AG04450 (cell line): ENCODE measurements at regions not wholly inside any gene's neighbourhood (a gene's known extent, or its start where the extent isn't known, plus 50 kb on each side); places are given as distances from the start of the nearest gene placed in this dataset.

Experiments used
- CTCF ChIA-PET: fragments of 300-600, 350-600 bp; formaldehyde crosslinking; extraction: SDS; loops from one replicate; lab custom pipeline; 2022; ENCODE audit warnings: antibody characterized with exemption, inconsistent platforms; lab: Charles Lee
- POLR2A ChIA-PET: fragments of 350-600 bp; formaldehyde crosslinking; extraction: SDS; loops from one replicate; lab custom pipeline; 2021; ENCODE audit warnings: antibody characterized with exemption, inconsistent platforms; lab: Yijun Ruan, JAX
- DNase-seq: peaks from one replicate; pipeline ENCODE4 v3.0.0-alpha.2; 2011; ENCODE audit warnings: low read depth, low spot score
- H3K27ac ChIP-seq: one replicate; pipeline ENCODE4 v1.5.1; 2012; ENCODE audit warnings: low read depth, low read length, control low read depth
- H3K27me3 ChIP-seq: one replicate; pipeline ENCODE4 v1.6.0; 2012; ENCODE audit warnings: low read length; ENCODE audit not compliant: control insufficient read depth, insufficient read depth
- H3K4me3 ChIP-seq: 2 replicates; pipeline ENCODE4 v1.5.1; 2011; ENCODE audit warnings: mild to moderate bottlenecking, low read depth, low read length, control low read depth
- H3K9me3 ChIP-seq: 2 replicates; pipeline ENCODE4 v1.5.1; 2012; ENCODE audit warnings: low read length; ENCODE audit not compliant: control insufficient read depth, insufficient read depth
- CTCF ChIP-seq: IDR thresholded peaks from 2 replicates; pipeline ENCODE4 v1.5.1; 2011; ENCODE audit warnings: low read depth, low read length, control low read depth, inconsistent platforms

- Histone ChIP-seq H3K27me3 (peaks cover 8% of the 10 kb centered on the region), H3K4me3 (no peak overlapping the region), H3K9me3 (peaks cover 44% of the 10 kb centered on the region), H3K27ac (no peak overlapping the region)
- no peak for DNase-seq
- POLR2A ChIA-PET = no interaction called here
- CTCF ChIA-PET = no interaction called here
- no peak for TF ChIP-seq CTCF
Measured at GRCh38 chr7:386385-386784, 96.4 kb downstream of the FOXL3 start.

- H3K27ac ChIP-seq = no peak overlapping the region
- H3K9me3 ChIP-seq = peaks cover 53% of the 10 kb centered on the region
- H3K27me3 ChIP-seq = peaks cover 8% of the 10 kb centered on the region
- no peak for DNase-seq
- CTCF ChIA-PET = no interaction called here
- H3K4me3 ChIP-seq = no peak overlapping the region
- POLR2A ChIA-PET = no interaction called here
- TF ChIP-seq CTCF = no peak
Measured at GRCh38 chr7:387132-388022, 97.4 kb downstream of the FOXL3 start.

DNA sequence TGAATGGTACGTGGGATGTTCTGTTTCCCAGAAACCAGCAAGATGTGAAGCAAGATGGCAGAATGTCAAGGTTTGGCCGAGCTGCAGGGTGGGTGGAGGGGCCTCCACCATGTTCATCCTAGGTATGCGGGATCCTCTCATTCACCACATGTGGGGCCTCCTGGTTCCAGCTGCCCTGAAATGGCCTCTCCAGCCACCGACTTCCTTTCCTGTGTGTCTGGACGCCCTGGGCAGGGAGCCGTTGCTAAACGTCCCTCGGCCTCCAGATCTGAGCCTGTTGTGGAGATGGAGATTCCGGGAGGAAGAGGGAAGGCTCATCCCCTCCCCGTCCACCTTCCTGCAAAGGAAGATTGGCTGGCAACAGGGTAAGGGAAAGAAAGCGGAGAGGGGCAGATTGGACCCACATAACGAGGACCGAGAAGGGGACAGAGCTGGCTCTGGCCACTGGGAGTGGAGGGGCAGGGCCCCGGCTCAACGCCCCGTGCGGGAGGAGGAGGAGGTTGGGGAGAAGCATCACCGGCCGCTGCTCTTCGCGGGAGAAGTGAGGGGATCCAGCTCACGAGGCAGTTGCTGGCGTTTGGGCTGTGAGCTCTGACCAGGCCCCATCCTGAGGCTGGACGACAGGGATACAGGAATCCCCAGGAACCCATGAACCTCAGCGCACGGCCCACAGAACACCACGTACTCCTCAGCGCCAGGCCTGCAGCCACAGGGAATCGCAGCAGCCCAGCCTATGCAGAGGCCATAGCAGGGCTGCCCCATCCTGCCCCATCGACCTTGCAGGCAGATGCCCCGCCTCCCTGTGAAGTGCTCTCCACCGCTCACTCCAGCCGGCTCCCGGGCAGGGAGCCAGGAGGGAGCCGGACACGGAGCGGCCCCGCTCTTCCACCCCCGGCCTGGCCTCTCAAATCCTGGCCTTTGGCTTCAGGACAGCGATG is 98.3 kb downstream of the FOXL3 start:
- Histone ChIP-seq H3K27me3 (peaks cover 8% of the 10 kb centered on the region), H3K9me3 (peaks cover 55% of the 10 kb centered on the region), H3K27ac (no peak overlapping the region), H3K4me3 (no peak overlapping the region)
- ChIA-PET POLR2A (no interaction called here), CTCF (no interaction called here)
- DNase-seq = no peak
- no peak for TF ChIP-seq CTCF

DNA sequence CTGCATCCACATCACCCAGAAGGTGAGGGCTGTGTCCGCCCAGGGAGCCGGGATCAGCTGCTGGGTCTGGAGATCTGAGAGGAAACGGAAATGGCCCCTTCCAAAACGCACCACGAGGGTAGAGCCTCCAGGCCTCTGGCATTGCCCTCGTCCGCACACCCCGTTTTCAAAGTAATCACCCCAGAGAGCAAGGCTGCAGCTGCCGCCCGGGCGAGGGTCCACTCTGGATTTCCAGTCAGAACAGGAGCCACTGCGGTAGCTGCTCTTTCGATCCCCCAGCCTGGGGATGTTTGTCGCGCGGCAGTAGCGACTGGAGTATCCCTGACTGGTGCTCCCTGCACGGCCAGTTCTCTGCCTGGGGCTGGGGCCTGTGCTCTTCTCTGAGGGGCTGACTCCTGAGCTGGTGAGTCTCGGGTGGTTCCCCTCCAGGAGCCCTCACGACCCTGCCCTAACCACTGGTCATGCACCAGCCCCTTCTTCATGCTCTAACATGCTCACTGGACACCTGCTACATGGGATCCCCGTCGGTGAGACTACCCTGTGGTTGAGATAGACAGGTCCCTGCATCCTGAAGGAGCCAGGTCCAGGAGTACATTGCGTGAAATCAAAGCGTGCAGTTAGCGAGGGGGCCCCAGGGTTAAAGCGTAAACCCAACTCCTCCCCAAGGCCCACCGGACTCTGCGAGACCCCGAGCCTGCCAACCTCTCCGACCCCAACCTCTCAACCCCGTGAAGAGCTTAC is 99.2 kb downstream of the FOXL3 start:
- no peak for DNase-seq
- TF ChIP-seq CTCF = no peak
- H3K27me3 ChIP-seq = peaks cover 8% of the 10 kb centered on the region
- ChIA-PET CTCF (no interaction called here), POLR2A (no interaction called here)
- H3K9me3 ChIP-seq = peaks cover 55% of the 10 kb centered on the region
- no peak overlapping the region for H3K4me3 ChIP-seq
- no peak overlapping the region for H3K27ac ChIP-seq
